Activated CD8-positive, alpha-beta memory T cell treated with anti-CD3 and anti-CD28 coated beads, Interleukin-2, amount 50 U/mL, for 48 hours (primary cell): ENCODE measurements at regions not wholly inside any gene's neighbourhood (a gene's known extent, or its start where the extent isn't known, plus 50 kb on each side); places are given as distances from the start of the nearest gene placed in this dataset.

ENCODE experiments used
- DNase-seq: peaks from one replicate; pipeline ENCODE4 v3.0.0-alpha.2; 2020

- DNase-seq: no peak
Observed at GRCh38 chr17:5789528-5789927, 205.2 kb upstream of the NLRP1 start.

- no peak for DNase-seq
Observed at GRCh38 chr17:5793157-5793556, 208.8 kb upstream of the NLRP1 start.

DNA sequence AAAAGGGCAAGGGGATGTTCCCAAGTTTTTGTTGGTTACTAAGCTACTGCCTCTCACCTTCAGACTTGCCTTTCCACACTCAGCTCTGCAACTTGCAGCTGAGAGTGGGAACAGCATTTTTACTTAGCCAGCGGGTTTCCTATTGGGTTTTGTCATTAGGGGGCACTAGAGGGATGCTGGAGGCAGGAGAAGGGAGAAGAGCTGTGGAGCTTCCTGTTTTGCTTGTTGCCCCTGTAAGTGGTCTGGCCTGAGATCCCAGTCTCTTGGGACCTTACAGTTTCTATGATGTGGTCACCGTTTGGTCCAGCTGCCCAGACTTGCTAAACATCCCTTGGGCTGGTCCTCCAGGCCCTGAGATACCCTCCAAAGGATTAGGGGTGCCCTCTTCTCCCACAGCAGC lies 209.6 kb upstream of the NLRP1 start:
- DNase-seq: no peak

DNA sequence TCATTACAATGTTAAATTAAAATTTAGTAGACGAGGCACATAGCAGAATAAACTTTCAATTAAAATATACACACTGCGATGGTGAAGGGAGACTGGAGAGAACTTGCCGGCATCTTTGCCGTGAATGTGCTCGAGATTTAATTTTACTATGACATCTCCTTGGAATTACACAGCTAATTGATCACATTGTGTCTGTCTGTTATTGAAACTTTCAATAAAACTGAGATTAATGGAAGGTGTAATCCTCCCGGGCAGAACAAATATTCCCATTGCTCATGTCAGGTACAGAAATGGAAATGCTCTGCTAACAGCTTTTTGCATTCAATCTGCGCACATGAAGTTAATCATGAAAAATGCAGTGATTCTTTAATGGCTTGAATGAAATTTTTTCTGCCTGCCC lies 210.1 kb upstream of the NLRP1 start:
- DNase-seq: no peak

- no peak for DNase-seq
Observed at GRCh38 chr17:5794881-5795506, 210.7 kb upstream of the NLRP1 start.

- DNase-seq: no peak
Observed at GRCh38 chr17:5797447-5798050, 213.2 kb upstream of the NLRP1 start.

- no peak for DNase-seq
Observed at GRCh38 chr17:5798094-5798493, 213.8 kb upstream of the NLRP1 start.

DNA sequence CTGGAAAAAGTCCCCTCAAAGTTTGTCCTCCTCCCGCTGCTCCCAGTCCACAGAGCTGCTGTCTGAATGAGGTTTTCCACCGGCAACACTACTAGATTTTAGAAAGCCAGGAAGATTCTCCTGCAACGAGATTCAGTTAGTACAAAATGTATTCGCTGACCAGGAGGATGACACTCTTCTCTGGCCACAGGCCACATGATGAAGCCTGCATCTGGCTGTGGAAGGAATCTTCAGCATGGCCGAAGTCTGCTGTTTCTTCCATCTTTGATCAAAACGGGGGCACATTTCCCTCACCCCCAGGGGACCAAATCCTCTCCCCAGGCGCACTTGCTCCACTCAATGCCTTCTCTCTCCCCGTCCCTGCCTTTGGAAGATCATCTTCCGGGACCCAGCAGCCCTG lies 215.8 kb upstream of the NLRP1 start:
- no peak for DNase-seq

GRCh38 chr17:5800646-5801045 lies 216.3 kb upstream of the NLRP1 start:
- DNase-seq: no peak

- no peak for DNase-seq
Observed at GRCh38 chr17:5804251-5804650, 219.9 kb upstream of the NLRP1 start.

- DNase-seq: no peak
Observed at GRCh38 chr17:5809056-5809455, 224.7 kb upstream of the NLRP1 start.

DNA sequence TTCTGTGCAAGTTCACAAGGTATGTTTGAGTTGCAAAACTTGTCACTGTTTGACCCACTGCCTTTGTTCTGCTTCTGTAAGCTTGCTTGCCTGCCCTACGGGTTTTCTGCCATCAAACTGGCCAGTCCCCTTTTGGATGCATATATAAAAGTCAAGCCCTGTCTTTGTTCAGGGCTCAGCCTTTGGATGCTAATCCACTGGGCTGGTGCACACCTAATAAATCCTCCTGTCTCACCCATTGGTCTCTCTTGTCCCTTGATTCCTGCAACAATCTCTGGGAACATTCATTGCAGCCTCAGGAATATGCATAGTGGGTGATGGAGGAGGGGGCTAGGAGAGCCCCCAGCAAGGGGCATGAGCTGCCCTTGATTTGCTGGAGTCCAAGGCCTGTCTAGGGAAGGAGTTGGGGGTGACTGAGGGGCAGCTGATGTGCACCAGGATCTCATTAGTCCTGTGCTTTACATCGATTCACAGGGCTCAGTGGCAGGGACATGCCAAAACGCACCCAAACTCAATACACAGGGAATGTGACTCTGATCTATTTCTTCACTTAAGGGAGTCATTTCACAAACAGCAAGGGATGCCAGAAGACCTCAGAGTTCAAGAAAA lies 225.4 kb upstream of the NLRP1 start:
- no peak for DNase-seq

GRCh38 chr17:5812590-5812989 lies 228.3 kb upstream of the NLRP1 start:
- DNase-seq: no peak

- DNase-seq: no peak
Observed at GRCh38 chr17:5813357-5813756, 229.0 kb upstream of the NLRP1 start.

GRCh38 chr17:5815396-5815795 lies 231.1 kb upstream of the NLRP1 start:
- no peak for DNase-seq

DNA sequence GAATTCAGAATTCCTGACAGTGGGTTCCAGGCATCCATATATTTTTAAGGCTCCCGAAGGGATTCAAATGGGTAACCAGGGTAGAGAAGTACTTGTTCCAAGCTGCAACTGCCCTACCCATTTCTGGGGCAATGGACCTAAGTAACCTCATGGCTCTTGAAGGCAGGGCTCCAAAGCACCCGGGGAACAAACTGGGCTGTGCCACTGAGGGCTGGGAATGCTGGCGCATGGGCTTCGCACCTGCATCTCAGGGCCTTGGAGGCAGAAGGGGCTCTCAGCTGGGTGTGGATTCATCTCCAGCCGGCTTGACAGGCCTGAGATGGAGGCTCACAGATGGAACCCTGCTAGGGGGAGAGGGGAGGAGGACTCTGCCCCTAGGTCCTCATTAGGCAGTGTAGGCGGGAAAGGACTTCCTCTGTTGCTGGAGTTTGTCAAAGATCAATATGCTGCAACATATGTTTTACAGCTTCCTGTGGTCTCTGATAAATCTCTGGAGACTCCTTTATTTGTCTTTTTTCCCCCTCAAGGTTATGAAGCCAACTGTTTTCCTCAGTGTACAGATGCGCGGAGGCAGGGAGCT lies 232.3 kb upstream of the NLRP1 start:
- no peak for DNase-seq

DNA sequence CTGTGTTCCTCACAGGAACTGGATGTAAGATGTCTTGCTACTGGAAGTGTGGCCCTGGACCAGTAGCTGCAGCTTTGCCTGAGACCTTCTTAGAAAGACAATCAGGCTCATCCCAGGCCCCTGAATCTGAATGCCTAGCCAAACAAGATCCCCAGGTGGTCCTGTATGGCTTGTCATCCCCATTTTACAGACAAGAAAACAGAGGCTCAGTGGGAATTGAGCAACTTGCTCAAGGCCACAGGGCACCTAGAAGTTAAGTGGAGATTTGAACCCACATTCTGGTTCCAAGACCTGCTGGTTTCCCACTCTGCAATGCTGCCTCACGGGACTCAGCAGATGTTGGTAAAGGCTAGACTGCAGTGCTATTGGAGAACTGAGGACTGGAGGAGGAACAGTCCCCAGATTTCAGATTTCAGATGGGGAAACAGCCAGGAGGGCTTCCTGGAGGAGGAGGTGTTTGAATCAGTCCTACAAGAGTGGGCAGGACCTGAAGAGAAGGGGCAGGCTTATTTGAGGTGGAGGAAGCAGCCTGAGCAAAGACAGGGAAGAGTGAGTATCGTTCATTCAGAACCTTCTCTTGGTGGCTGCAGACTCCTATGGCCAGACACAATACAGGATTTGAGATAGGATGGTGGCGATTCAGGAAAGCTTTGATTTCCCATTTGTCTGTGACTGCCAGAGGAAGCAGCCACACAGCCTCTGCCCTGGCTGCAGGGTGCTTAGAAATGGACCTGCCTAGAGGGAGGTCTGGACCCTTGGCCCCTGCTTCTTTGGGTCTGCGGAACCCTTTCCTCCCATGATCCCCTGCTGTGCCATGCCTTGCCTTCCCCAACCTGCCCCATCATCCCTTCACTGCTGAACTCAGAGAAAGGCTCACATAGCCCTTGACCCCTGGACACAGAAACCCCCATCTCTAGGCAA lies 233.4 kb upstream of the NLRP1 start:
- no peak for DNase-seq

DNA sequence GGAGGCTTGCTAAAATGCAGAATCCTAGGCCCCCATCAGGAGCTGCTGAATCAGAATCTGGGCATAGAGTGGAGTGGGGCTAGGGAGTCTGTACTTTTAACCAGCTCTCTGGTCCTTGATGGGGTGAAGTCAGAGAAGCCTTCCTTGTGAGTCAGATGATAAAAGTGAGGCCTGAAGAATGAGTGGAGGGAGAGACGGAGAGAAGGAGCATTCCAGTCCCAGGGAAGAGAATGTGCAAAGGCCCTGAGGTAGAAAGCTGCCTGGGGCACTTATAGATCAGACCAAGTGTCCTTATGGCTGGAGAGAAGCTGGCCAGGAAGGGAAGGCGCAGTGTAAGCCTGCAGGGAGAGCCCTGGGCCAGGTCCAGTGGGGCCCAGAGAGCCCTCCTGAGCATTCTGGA lies 235.1 kb upstream of the NLRP1 start:
- DNase-seq: no peak

DNA sequence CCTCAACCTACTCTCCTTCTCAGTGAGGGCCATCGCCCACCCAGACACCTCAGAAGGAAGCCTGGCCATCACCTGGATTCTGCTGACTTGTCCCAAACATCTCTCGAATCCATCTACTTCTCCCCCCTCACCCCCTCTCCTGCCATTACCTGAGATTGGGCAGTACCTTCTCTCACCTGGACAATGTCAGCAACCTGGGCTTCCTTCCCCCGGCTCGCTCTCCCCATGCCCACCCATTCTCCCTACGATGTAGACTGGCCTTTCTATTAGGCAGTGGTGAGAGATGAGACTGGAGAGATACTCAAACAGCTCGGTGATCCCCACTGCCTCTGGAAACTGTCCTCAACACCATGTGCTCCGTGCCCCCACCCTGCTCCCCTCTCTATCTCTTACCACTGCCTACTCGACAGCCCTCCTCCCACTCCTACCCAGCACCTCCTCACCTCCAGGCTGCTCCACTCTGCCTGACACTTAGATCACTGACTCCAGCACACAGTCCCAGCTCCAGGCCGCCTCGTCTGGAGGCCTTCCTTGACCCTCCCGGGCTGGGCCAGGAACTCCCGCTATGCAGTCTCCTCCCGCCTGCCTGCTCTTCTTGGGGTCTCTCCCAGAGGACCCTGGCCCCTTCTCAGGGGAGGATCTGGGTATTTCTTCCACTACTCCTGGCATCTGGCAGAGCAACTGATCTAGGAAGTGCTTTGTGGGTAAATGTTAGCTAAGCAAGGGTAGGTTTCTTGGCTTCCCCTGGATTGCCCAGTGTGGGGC lies 235.8 kb upstream of the NLRP1 start:
- no peak for DNase-seq

GRCh38 chr17:5820721-5821456 lies 236.6 kb upstream of the NLRP1 start:
- no peak for DNase-seq

GRCh38 chr17:5821803-5822202 lies 237.5 kb upstream of the NLRP1 start:
- no peak for DNase-seq
